GM19324 (cell line): ENCODE measurements at regions not wholly inside any gene's neighbourhood (a gene's known extent, or its start where the extent isn't known, plus 50 kb on each side); places are given as distances from the start of the nearest gene placed in this dataset.
"Not testable (repeated sequence)": the region's sequence is repeated elsewhere in the genome, so short reads cannot be mapped to it uniquely, and the experiment has no call there.

Source experiments
- ATAC-seq: cut with Tn5 transposase; IDR thresholded peaks from one replicate; pipeline ENCODE4 v1.9.1; 2021; ENCODE audit warnings: mild to moderate bottlenecking, moderate library complexity; ENCODE audit not compliant: unreplicated experiment, low FRiP score

GRCh38 chr4:123127875-123128274 lies 205.5 kb upstream of the NUDT6 start:
- no peak for ATAC-seq

GRCh38 chr4:123133397-123134050 lies 211.1 kb upstream of the NUDT6 start:
- peak; percentile 54 for ATAC-seq

- no peak for ATAC-seq
Measured at GRCh38 chr4:123144616-123145015, 222.2 kb upstream of the NUDT6 start.

GRCh38 chr4:123158576-123158975 lies 236.2 kb upstream of the NUDT6 start:
- no peak for ATAC-seq

GRCh38 chr4:123159479-123159878 lies 237.1 kb upstream of the NUDT6 start:
- ATAC-seq = no peak

GRCh38 chr4:123162859-123163258 lies 233.7 kb upstream of the SPRY1 start:
- no peak for ATAC-seq

GRCh38 chr4:123163501-123163900 lies 233.1 kb upstream of the SPRY1 start:
- no peak for ATAC-seq

GRCh38 chr4:123166023-123166422 lies 230.6 kb upstream of the SPRY1 start:
- ATAC-seq = no peak

- ATAC-seq = no peak
Measured at GRCh38 chr4:123167931-123168330, 228.7 kb upstream of the SPRY1 start.

- ATAC-seq = no peak
Measured at GRCh38 chr4:123168812-123169211, 227.8 kb upstream of the SPRY1 start.

- ATAC-seq = no peak
Measured at GRCh38 chr4:123170843-123171242, 225.8 kb upstream of the SPRY1 start.

- ATAC-seq = no peak
Measured at GRCh38 chr4:123176605-123177004, 220.0 kb upstream of the SPRY1 start.

GRCh38 chr4:123182289-123182688 lies 214.3 kb upstream of the SPRY1 start:
- ATAC-seq = no peak

- no peak for ATAC-seq
Measured at GRCh38 chr4:123183308-123183707, 213.3 kb upstream of the SPRY1 start.

- not testable (repeated sequence) for ATAC-seq
Measured at GRCh38 chr4:123183754-123184153, 212.8 kb upstream of the SPRY1 start.

- ATAC-seq = no peak
Measured at GRCh38 chr4:123186731-123187130, 209.9 kb upstream of the SPRY1 start.

- no peak for ATAC-seq
Measured at GRCh38 chr4:123190176-123190575, 206.4 kb upstream of the SPRY1 start.

- no peak for ATAC-seq
Measured at GRCh38 chr4:123191728-123192127, 204.9 kb upstream of the SPRY1 start.

GRCh38 chr4:123193802-123194367 lies 202.7 kb upstream of the SPRY1 start:
- no peak for ATAC-seq

- ATAC-seq = no peak
Measured at GRCh38 chr4:123198706-123199105, 197.9 kb upstream of the SPRY1 start.

GRCh38 chr4:123200051-123200940 lies 196.3 kb upstream of the SPRY1 start:
- ATAC-seq = no peak

GRCh38 chr4:123204737-123205136 lies 191.9 kb upstream of the SPRY1 start:
- ATAC-seq = no peak
